HL-60 (cell line): ENCODE measurements at regions not wholly inside any gene's neighbourhood (a gene's known extent, or its start where the extent isn't known, plus 50 kb on each side); places are given as distances from the start of the nearest gene placed in this dataset.

Experiments used
- CTCF ChIP-seq: IDR thresholded peaks from one replicate; pipeline ENCODE4 v1.5.1; 2011; ENCODE audit warnings: low read length, control low read depth, inconsistent platforms; ENCODE audit not compliant: insufficient read depth
- REST ChIP-seq: IDR thresholded peaks from 2 replicates; pipeline ENCODE4 v1.6.1; 2012; ENCODE audit warnings: low read depth; ENCODE audit not compliant: insufficient replicate concordance

GRCh38 chr11:106464728-106465127 is 387.3 kb downstream of the AASDHPPT start:
- TF ChIP-seq CTCF (no peak), REST (no peak)
